Esophagus muscularis mucosa (tissue), 4 donors: ENCODE measurements at regions not wholly inside any gene's neighbourhood (a gene's known extent, or its start where the extent isn't known, plus 50 kb on each side); places are given as distances from the start of the nearest gene placed in this dataset.

Experiments used
- CTCF ChIP-seq, 3 experiments: fragments of 200-600 bp in 2 of 3; fragments of 450-650 bp in 1 of 3; sonication (generic) in 2 of 3; IDR thresholded peaks; one replicate each; pipeline ENCODE4 v1.5.1; 2017 to 2019; ENCODE audit warnings: antibody characterized with exemption in 3 of 3, mild to moderate bottlenecking in 2 of 3, moderate library complexity in 1 of 3
- EP300 ChIP-seq: sonication (generic); formaldehyde crosslinking; IDR thresholded peaks from one replicate; pipeline ENCODE4 v1.6.1; 2017; ENCODE audit warnings: antibody characterized with exemption
- POLR2A ChIP-seq: fragments of 450-650 bp; IDR thresholded peaks from one replicate; pipeline ENCODE4 v1.6.1; 2017; ENCODE audit warnings: antibody characterized with exemption, moderate library complexity, mild to moderate bottlenecking, low read depth
- POLR2AphosphoS5 ChIP-seq, 2 donors: sonication (generic); formaldehyde crosslinking; IDR thresholded peaks; one replicate each; pipeline ENCODE4 v1.6.1; 2017; ENCODE audit warnings: antibody characterized with exemption in 2 of 2

- TF ChIP-seq POLR2A (no peak), CTCF (IDR thresholded peaks at IDR 0.05) (no peak), POLR2AphosphoS5 (IDR thresholded peaks at IDR 0.05) (no peak), EP300 (no peak)
Observed at GRCh38 chr4:133996431-133997121, 205.0 kb downstream of the PABPC4L start.
